ENCODE measurements at regions not wholly inside any gene's neighbourhood (a gene's known extent, or its start where the extent isn't known, plus 50 kb on each side); places are given as distances from the start of the nearest gene placed in this dataset.

DNA sequence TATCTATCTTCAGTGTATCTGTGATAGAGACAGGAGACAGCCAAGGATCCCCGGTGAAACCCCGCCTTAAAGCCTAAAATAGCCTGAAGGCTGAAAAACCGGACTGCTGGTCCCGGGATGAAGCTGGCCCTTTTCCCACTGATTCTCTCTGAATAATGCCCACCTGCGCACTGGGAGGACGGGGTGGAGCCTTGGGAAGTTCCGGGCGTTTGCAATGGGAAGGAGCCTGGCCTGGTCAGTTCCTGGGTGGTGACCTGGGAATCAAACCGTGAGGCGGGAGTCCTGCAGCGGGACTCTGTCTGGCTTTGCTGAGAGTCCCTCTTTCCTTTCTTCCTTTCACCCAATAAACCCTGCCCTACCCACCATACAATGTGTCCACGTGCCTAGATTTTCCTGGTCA is 157.9 kb downstream of the C3orf38 start:
- no peaks in the 10 kb centered on the region for H3K36me3 ChIP-seq (ENCODE audit: control insufficient read depth in 2 of 2, insufficient read depth in 1 of 2, low read length in 2 of 2)
- ChIA-PET CTCF (no interaction called here), POLR2A (no interaction called here)
- H3K4me1 ChIP-seq (ENCODE audit: control insufficient read depth, insufficient read depth, low read length), result no peaks in the 10 kb centered on the region
- no peaks in the 10 kb centered on the region for H3K9me3 ChIP-seq (ENCODE audit: control insufficient read depth, insufficient read depth, low read depth, low read length)
- no peak overlapping the region for H3K27ac ChIP-seq (ENCODE audit: extremely low read depth, low read depth, low read length)
- H3K4me3 ChIP-seq (ENCODE audit: low read depth, low read length), result no peak overlapping the region
- TF ChIP-seq FEZF1 (tag by site-specific recombination; IDR thresholded peaks at IDR 0.05) (no peak), YY2 (tag by site-specific recombination; IDR thresholded peaks at IDR 0.05) (no peak), ZNF785 (tag by site-specific recombination; IDR thresholded peaks at IDR 0.05) (no peak)
- TF ChIP-seq, protein P1, sequence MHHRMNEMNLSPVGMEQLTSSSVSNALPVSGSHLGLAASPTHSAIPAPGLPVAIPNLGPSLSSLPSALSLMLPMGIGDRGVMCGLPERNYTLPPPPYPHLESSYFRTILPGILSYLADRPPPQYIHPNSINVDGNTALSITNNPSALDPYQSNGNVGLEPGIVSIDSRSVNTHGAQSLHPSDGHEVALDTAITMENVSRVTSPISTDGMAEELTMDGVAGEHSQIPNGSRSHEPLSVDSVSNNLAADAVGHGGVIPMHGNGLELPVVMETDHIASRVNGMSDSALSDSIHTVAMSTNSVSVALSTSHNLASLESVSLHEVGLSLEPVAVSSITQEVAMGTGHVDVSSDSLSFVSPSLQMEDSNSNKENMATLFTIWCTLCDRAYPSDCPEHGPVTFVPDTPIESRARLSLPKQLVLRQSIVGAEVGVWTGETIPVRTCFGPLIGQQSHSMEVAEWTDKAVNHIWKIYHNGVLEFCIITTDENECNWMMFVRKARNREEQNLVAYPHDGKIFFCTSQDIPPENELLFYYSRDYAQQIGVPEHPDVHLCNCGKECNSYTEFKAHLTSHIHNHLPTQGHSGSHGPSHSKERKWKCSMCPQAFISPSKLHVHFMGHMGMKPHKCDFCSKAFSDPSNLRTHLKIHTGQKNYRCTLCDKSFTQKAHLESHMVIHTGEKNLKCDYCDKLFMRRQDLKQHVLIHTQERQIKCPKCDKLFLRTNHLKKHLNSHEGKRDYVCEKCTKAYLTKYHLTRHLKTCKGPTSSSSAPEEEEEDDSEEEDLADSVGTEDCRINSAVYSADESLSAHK (tag by site-specific recombination; IDR thresholded peaks at IDR 0.05), result no peak

DNA sequence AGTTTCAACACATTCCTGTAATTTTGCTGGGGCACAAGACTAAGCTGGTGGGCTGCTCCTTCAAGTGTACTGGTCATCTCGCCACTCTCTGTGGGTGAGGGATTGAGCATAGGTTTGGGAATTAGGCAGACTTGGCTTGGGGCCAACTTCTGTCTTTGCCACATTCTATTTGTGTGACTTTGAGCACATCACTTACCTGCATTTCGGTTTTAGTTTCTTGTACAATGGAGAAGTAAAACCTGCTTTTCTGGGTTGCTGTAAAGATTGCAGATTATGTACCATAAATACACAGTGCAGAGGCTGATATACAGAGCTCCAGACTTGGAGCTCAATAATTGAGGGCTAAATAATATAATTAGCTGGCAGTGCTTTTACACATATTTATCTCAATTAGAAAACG is 162.1 kb downstream of the C3orf38 start:
- CTCF ChIA-PET, result no interaction called here

DNA sequence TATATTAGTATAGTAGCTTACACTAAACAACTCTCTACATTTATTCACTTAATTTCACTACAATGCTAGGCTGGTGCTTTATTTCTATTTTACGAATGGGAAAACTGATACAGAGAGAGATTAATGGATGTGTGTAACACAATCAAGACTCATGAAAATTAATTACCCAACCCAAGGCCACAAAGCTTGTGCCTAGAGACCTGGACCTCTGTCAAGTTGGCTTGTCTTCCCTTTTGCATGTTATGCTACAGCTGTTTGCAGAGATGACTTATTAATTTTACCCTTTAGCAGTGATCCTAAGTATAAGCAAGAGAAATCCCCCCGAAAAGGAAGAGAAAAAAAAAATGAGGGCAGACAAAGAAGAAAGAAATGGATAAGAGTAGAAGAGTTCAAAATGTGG is 162.5 kb downstream of the C3orf38 start:
- Histone ChIP-seq H3K4me1 (ENCODE audit: control insufficient read depth, insufficient read depth, low read length) (no peaks in the 10 kb centered on the region), H3K9me3 (ENCODE audit: control insufficient read depth, insufficient read depth, low read depth, low read length) (no peaks in the 10 kb centered on the region), H3K36me3 (ENCODE audit: control insufficient read depth in 2 of 2, insufficient read depth in 1 of 2, low read length in 2 of 2) (no peaks in the 10 kb centered on the region), H3K27ac (ENCODE audit: extremely low read depth, low read depth, low read length) (no peak overlapping the region), H3K4me3 (ENCODE audit: low read depth, low read length) (no peak overlapping the region)
- ChIA-PET POLR2A (no interaction called here), CTCF (no interaction called here)
- TF ChIP-seq ZNF311 (tag by site-specific recombination; IDR thresholded peaks at IDR 0.05; ENCODE audit: borderline replicate concordance) (no peak), ZNF426 (tag by site-specific recombination; IDR thresholded peaks at IDR 0.05) (no peak), ZNF529 (tag by site-specific recombination; IDR thresholded peaks at IDR 0.05; ENCODE audit: insufficient replicate concordance) (no peak), EGR2 (tag by site-specific recombination; IDR thresholded peaks at IDR 0.05; ENCODE audit: low read depth) (no peak), ZNF19 (tag by site-specific recombination; IDR thresholded peaks at IDR 0.05; ENCODE audit: low read depth) (no peak), KLF10 (tag by site-specific recombination; IDR thresholded peaks at IDR 0.05) (no peak), GFI1B (tag by site-specific recombination; IDR thresholded peaks at IDR 0.05) (no peak), ZNF202 (tag by site-specific recombination; IDR thresholded peaks at IDR 0.05; ENCODE audit: borderline replicate concordance) (no peak), ZNF18 (tag by site-specific recombination; IDR thresholded peaks at IDR 0.05) (no peak), ZIC2 (tag by site-specific recombination; IDR thresholded peaks at IDR 0.05) (no peak), ZNF48 (tag by site-specific recombination; IDR thresholded peaks at IDR 0.05) (no peak), SP7 (tag by site-specific recombination; IDR thresholded peaks at IDR 0.05) (no peak), FEZF1 (tag by site-specific recombination; IDR thresholded peaks at IDR 0.05) (no peak), ZNF623 (tag by site-specific recombination; IDR thresholded peaks at IDR 0.05) (no peak), HOXC10 (CRISPR knock-in tag; IDR thresholded peaks at IDR 0.05) (no peak), ZBTB21 (tag by site-specific recombination; IDR thresholded peaks at IDR 0.05) (no peak), ZNF660 (tag by site-specific recombination; IDR thresholded peaks at IDR 0.05) (no peak)
- TF ChIP-seq, protein P1 (tag by site-specific recombination; IDR thresholded peaks at IDR 0.05), result no peak

More for the DNA sequence above, 162.1 kb downstream of the C3orf38 start:
- POLR2A ChIA-PET, result no interaction called here
- Histone ChIP-seq H3K9me3 (ENCODE audit: control insufficient read depth, insufficient read depth, low read depth, low read length) (no peaks in the 10 kb centered on the region), H3K36me3 (ENCODE audit: control insufficient read depth in 2 of 2, insufficient read depth in 1 of 2, low read length in 2 of 2) (no peaks in the 10 kb centered on the region), H3K27ac (ENCODE audit: extremely low read depth, low read depth, low read length) (no peak overlapping the region), H3K4me3 (ENCODE audit: low read depth, low read length) (no peak overlapping the region), H3K4me1 (ENCODE audit: control insufficient read depth, insufficient read depth, low read length) (no peaks in the 10 kb centered on the region)
- TF ChIP-seq CTCF (tag by site-specific recombination; IDR thresholded peaks at IDR 0.05) (no peak), ZFHX2 (tag by site-specific recombination; conservative IDR thresholded peaks at IDR 0.05) (no peak), ZXDB (tag by site-specific recombination; IDR thresholded peaks at IDR 0.05) (no peak), ZNF433 (tag by site-specific recombination; IDR thresholded peaks at IDR 0.05; ENCODE audit: low read depth) (no peak), ZBTB48 (tag by site-specific recombination; IDR thresholded peaks at IDR 0.05) (no peak), ZNF792 (tag by site-specific recombination; IDR thresholded peaks at IDR 0.05) (no peak)

Measured in HEK293 (cell line).